CD4-positive, alpha-beta T cell (primary cell): ENCODE measurements at regions not wholly inside any gene's neighbourhood (a gene's known extent, or its start where the extent isn't known, plus 50 kb on each side); places are given as distances from the start of the nearest gene placed in this dataset.

Experiments
- ATAC-seq: fragments of 200-7000 bp; cut with Tn5 transposase; one replicate; pipeline ENCODE4 v1.10.0; 2022; ENCODE audit warnings: mild to moderate bottlenecking; ENCODE audit not compliant: poor library complexity
- CTCF ChIA-PET: fragments of 350-600 bp; sonication (Branson Sonifier 250); formaldehyde crosslinking; loops from one replicate; lab custom pipeline; 2021; ENCODE audit warnings: antibody characterized with exemption, inconsistent platforms; lab: Charles Lee
- POLR2A ChIA-PET: fragments of 350-600 bp; sonication (Branson Sonifier 250); formaldehyde crosslinking; loops from one replicate; lab custom pipeline; 2021; ENCODE audit warnings: antibody characterized with exemption, inconsistent platforms; lab: Charles Lee
- DNase-seq, 14 experiments: peaks; one replicate each; pipeline ENCODE4 v3.0.0-alpha.2; 2013 to 2020; ENCODE audit warnings: mixed read lengths in 2 of 14
- H3K27ac ChIP-seq, 2 donors: one replicate each; pipeline versions ENCODE4 v1.5.1 to v1.7.0; 2013; ENCODE audit warnings: low read length in 2 of 2, low read depth in 1 of 2, mild to moderate bottlenecking in 1 of 2
- H3K27me3 ChIP-seq, 2 experiments: 1 replicate in 1 of 2; 2 replicates in 1 of 2; pipeline versions ENCODE4 v1.6.1 to v1.7.0; 2013; ENCODE audit warnings: low read length in 2 of 2, control low read depth in 1 of 2, mild to moderate bottlenecking in 1 of 2, moderate library complexity in 1 of 2; ENCODE audit not compliant: insufficient read depth in 2 of 2, control insufficient read depth in 1 of 2
- H3K36me3 ChIP-seq: one replicate; pipeline ENCODE4 v1.6.1; 2013; ENCODE audit warnings: low read length, control low read depth; ENCODE audit not compliant: insufficient read depth
- H3K4me1 ChIP-seq: one replicate; pipeline ENCODE4 v1.6.1; 2013; ENCODE audit warnings: low read length, control low read depth; ENCODE audit not compliant: insufficient read depth
- H3K4me3 ChIP-seq: one replicate; pipeline ENCODE4 v1.5.1; 2013; ENCODE audit warnings: mild to moderate bottlenecking, low read length, moderate library complexity
- H3K9me3 ChIP-seq, 2 experiments: 1 replicate in 1 of 2; 2 replicates in 1 of 2; pipeline versions ENCODE4 v1.6.1 to v1.7.0; 2013; ENCODE audit warnings: low read length in 2 of 2, mild to moderate bottlenecking in 2 of 2, control low read depth in 1 of 2, moderate library complexity in 1 of 2; ENCODE audit not compliant: control insufficient read depth in 1 of 2, insufficient read depth in 1 of 2
- H3K27ac Mint-ChIP-seq: one replicate; pipeline ENCODE4 v1.8.0; 2020; ENCODE audit warnings: mixed read lengths
- H3K27me3 Mint-ChIP-seq: one replicate; pipeline ENCODE4 v1.8.0; 2021; ENCODE audit warnings: mixed read lengths
- H3K36me3 Mint-ChIP-seq: one replicate; pipeline ENCODE4 v1.8.0; 2021; ENCODE audit warnings: low read depth, mixed read lengths
- H3K4me1 Mint-ChIP-seq: one replicate; pipeline ENCODE4 v1.8.0; 2021; ENCODE audit warnings: low read depth, mixed read lengths
- H3K4me3 Mint-ChIP-seq: one replicate; pipeline ENCODE4 v1.8.0; 2020; ENCODE audit warnings: mild to moderate bottlenecking, mixed read lengths
- H3K9me3 Mint-ChIP-seq: one replicate; pipeline ENCODE4 v1.8.0; 2020; ENCODE audit warnings: mixed read lengths
- CTCF ChIP-seq: fragments of 200-600 bp; IDR thresholded peaks from one replicate; pipeline ENCODE4 v1.8.0; 2022; ENCODE audit warnings: antibody characterized with exemption, mild to moderate bottlenecking
- intact Hi-C, 2 experiments: fragments of 100-400 bp; cut with DNase I in 1 of 2; cut with micrococcal nuclease in 1 of 2; formaldehyde crosslinking; loops; one replicate each; pipeline versions ENCODE4 v1.15.1 to v1.9.0; 2023 to 2025; cut with DNase I, micrococcal nuclease

- Histone ChIP-seq H3K4me3 (no peak overlapping the region), H3K27ac (no peak overlapping the region), H3K36me3 (no peaks in the 10 kb centered on the region), H3K9me3 (peaks cover 0 to 29% of the 10 kb centered on the region in 2 experiments), H3K4me1 (no peaks in the 10 kb centered on the region), H3K27me3 (no peaks in the 10 kb centered on the region)
- Mint-ChIP-seq H3K27ac (no peak overlapping the region), H3K27me3 (no peaks in the 10 kb centered on the region), H3K36me3 (no peaks in the 10 kb centered on the region), H3K4me3 (no peak overlapping the region), H3K9me3 (no peaks in the 10 kb centered on the region), H3K4me1 (no peaks in the 10 kb centered on the region)
- TF ChIP-seq CTCF: no peak
- no peak for ATAC-seq
- DNase-seq: no peak
- intact Hi-C loops: no loop called here
- POLR2A ChIA-PET: no interaction called here
- CTCF ChIA-PET: no interaction called here
Observed at GRCh38 chr12:124668602-124669001, 101.2 kb upstream of the NCOR2 start.

- ATAC-seq (no peak), DNase-seq (no peak)
- H3K27me3 Mint-ChIP-seq: no peaks in the 10 kb centered on the region
- H3K27ac Mint-ChIP-seq: no peak overlapping the region
- H3K27ac ChIP-seq: no peak overlapping the region
- TF ChIP-seq CTCF: no peak
- no peak overlapping the region for H3K4me3 ChIP-seq
- peaks cover 0 to 29% of the 10 kb centered on the region in 2 experiments for H3K9me3 ChIP-seq
- H3K27me3 ChIP-seq: no peaks in the 10 kb centered on the region
- H3K4me3 Mint-ChIP-seq: no peak overlapping the region
- ChIA-PET POLR2A (no interaction called here), CTCF (no interaction called here)
- no peaks in the 10 kb centered on the region for H3K9me3 Mint-ChIP-seq
- no peaks in the 10 kb centered on the region for H3K36me3 ChIP-seq
- no peaks in the 10 kb centered on the region for H3K4me1 ChIP-seq
- no peaks in the 10 kb centered on the region for H3K36me3 Mint-ChIP-seq
- no peaks in the 10 kb centered on the region for H3K4me1 Mint-ChIP-seq
- intact Hi-C loops: no loop called here
Observed at GRCh38 chr12:124667506-124668326, 100.3 kb upstream of the NCOR2 start.

- DNase-seq (no peak), ATAC-seq (no peak)
- H3K36me3 Mint-ChIP-seq: no peaks in the 10 kb centered on the region
- no peak overlapping the region for H3K4me3 Mint-ChIP-seq
- no peak overlapping the region for H3K27ac Mint-ChIP-seq
- no peaks in the 10 kb centered on the region for H3K27me3 Mint-ChIP-seq
- H3K27me3 ChIP-seq: no peaks in the 10 kb centered on the region
- ChIA-PET CTCF (no interaction called here), POLR2A (no interaction called here)
- H3K36me3 ChIP-seq: no peaks in the 10 kb centered on the region
- no peak for TF ChIP-seq CTCF
- no peak overlapping the region for H3K4me3 ChIP-seq
- H3K9me3 Mint-ChIP-seq: no peaks in the 10 kb centered on the region
- no peak overlapping the region for H3K27ac ChIP-seq
- H3K9me3 ChIP-seq: peaks cover 0 to 31% of the 10 kb centered on the region in 2 experiments
- no peaks in the 10 kb centered on the region for H3K4me1 ChIP-seq
- H3K4me1 Mint-ChIP-seq: no peaks in the 10 kb centered on the region
- intact Hi-C loops: no loop called here
Observed at GRCh38 chr12:124666722-124667259, 99.4 kb upstream of the NCOR2 start.
